Prostate gland (tissue), 1 donor: ENCODE measurements at regions not wholly inside any gene's neighbourhood (a gene's known extent, or its start where the extent isn't known, plus 50 kb on each side); places are given as distances from the start of the nearest gene placed in this dataset.

Experiments
- POLR2A ChIP-seq: fragments of 450-650 bp; IDR thresholded peaks from one replicate; pipeline ENCODE4 v1.6.1; 2016; ENCODE audit warnings: antibody characterized with exemption, mild to moderate bottlenecking
- POLR2AphosphoS5 ChIP-seq: sonication (generic); formaldehyde crosslinking; IDR thresholded peaks from one replicate; pipeline ENCODE4 v1.6.1; 2017; ENCODE audit warnings: antibody characterized with exemption

DNA sequence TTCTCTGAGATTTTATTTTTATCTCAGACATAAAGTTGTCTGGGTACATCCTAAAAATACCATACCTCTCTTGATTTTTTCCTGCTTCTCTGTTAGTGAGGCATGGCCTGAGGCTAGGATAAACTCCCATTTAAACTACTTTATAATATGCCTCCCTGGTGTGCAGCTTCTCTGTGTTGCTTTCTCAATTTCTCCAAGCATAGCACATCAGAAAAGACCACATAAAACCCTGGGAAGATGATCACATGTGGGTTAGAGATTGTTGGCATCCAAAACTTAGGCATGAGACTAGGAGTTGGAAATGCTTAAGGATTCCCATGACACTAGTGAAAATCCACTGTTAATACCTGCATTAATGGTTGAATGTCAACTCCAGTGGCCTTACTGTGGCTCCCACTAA is 254.6 kb downstream of the RND3 start:
- TF ChIP-seq POLR2AphosphoS5 (no peak), POLR2A (no peak)
